ENCODE measurements at regions not wholly inside any gene's neighbourhood (a gene's known extent, or its start where the extent isn't known, plus 50 kb on each side); places are given as distances from the start of the nearest gene placed in this dataset.

DNA sequence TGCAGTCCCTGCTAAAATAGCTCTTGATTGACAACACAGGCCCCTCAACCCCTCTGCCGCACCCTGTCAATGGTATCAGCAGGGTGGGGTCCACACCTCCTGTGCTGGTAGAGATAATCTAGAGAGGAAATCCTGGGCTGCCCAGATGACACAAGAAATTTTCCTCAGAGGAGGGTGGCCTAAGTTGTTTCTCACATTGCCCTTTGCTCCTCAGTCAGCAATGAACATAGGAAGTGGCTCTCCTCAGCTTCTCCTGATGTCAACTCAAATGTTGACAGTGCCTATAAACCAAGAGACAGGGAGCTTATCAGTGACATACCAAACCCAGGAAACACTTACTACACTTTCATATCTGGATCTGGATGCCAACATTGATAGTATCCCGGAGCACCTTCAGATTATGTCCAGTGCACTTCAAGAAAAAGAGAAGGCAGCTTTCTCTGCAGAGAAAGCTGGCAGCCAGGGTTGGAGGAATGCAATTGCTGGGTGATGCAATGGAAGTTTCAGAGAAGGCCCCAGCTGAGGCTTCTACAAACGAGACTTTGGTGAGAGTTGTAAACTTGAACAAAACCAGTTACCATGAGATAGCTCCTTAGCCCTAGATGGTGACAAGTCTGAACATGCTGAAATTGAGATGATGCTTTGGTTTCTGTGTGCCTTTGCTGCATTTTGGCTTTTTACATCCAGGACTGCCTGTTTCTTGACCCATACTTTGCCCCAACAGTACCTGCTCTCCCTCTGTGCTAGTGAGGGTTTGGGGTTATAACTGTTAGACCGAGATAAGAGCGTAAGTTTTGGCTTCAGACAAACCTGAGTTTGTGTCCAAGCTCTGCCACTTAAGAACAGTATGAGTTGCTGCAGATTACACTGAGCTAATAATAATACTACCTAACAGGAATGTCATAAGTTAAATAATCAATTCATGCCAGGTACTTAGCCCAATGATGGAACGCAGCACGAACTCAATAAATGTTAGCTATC is 183.5 kb downstream of the NUAK1 start:
- DNase-seq (ENCODE audit: extremely low read depth, low read depth) = no peak
- no peak for TF ChIP-seq CTCF (IDR thresholded peaks at IDR 0.05; ENCODE audit: low read depth, low read length)

DNA sequence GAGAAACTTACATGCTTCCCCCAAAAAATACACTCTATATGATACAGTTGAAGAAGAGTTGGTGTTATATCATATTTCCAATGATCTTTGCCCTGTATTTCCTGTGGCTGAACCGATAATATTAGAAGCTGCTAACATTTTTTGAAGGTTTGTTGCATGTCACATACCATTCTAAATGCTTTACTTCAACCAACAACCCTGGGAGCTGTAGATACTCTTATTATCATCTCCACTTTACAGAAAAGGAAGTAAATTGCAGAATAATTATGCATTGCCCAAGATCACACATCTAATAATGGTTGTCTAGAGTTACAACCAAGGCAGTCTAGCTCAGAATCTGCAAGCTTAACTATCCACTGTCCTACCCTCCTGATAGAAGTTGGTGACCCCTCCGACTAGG is 182.8 kb downstream of the NUAK1 start:
- no peak for TF ChIP-seq CTCF (IDR thresholded peaks at IDR 0.05; ENCODE audit: low read depth, low read length)
- no peak for DNase-seq (ENCODE audit: extremely low read depth, low read depth)

GRCh38 chr12:105956662-105957457 is 181.9 kb downstream of the NUAK1 start:
- TF ChIP-seq CTCF (IDR thresholded peaks at IDR 0.05; ENCODE audit: low read depth, low read length) = no peak
- DNase-seq (ENCODE audit: extremely low read depth, low read depth) = no peak

DNA sequence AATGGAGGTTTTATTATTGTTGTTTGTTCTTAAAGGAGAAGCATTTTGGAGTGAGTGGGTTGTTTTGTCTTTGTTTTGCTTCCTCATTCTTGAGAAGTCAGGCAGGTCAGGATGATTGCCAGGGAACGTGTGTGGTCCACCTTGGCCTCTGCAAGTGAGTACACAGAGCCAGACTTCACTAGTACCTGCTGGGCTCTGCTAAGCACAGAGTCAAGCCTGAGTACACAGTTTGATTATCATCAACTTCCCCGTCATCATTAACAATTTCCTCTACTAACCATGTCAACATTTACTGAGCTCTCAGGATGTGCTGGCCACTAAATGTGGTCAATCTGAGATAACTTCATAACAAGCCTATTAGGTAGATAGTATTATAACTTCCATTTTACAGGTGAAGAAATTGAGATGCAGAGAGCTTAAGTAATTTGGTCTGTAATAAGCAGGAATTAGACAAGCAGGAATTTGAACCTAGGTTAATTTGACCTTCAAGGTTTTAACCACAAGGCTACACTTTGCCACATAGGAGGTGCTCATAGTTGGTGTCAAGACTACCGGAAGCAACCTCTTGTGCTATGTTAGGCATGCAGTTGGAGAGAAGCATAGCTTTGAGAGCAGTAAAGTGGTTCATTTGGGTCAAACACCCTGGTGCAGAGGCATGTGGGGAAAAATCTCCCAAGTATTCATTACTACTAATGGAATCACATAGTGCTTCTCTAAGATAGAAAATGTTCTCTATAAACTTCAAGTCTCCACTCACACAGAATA is 178.3 kb downstream of the NUAK1 start:
- no peak for TF ChIP-seq CTCF (IDR thresholded peaks at IDR 0.05; ENCODE audit: low read depth, low read length)
- no peak for DNase-seq (ENCODE audit: extremely low read depth, low read depth)

GRCh38 chr12:105961821-105962671 is 176.7 kb downstream of the NUAK1 start:
- no peak for TF ChIP-seq CTCF (IDR thresholded peaks at IDR 0.05; ENCODE audit: low read depth, low read length)

GRCh38 chr12:105967038-105967776 is 171.5 kb downstream of the NUAK1 start:
- DNase-seq (ENCODE audit: extremely low read depth, low read depth) = no peak

More at GRCh38 chr12:105961821-105962671, 176.7 kb downstream of the NUAK1 start:
- no peak for DNase-seq (ENCODE audit: extremely low read depth, low read depth)

More at GRCh38 chr12:105967038-105967776, 171.5 kb downstream of the NUAK1 start:
- no peak for TF ChIP-seq CTCF (IDR thresholded peaks at IDR 0.05; ENCODE audit: low read depth, low read length)

All from AG09319 (cell line).